GM12892 (cell line): ENCODE measurements at regions not wholly inside any gene's neighbourhood (a gene's known extent, or its start where the extent isn't known, plus 50 kb on each side); places are given as distances from the start of the nearest gene placed in this dataset.

Source experiments
- POLR2A ChIP-seq: IDR thresholded peaks from 2 replicates; pipeline ENCODE4 v1.6.1; 2011; ENCODE audit warnings: low read depth, low read length, control low read depth
- TAF1 ChIP-seq: IDR thresholded peaks from 2 replicates; pipeline ENCODE4 v1.6.1; 2011; ENCODE audit warnings: low read depth, mild to moderate bottlenecking, control low read depth, low read length, borderline replicate concordance

GRCh38 chr6:44535446-44535845 is 147.9 kb downstream of the CDC5L start:
- no peak for TF ChIP-seq POLR2A
- TF ChIP-seq TAF1, result no peak
